ENCODE measurements at regions not wholly inside any gene's neighbourhood (a gene's known extent, or its start where the extent isn't known, plus 50 kb on each side); places are given as distances from the start of the nearest gene placed in this dataset.

GRCh38 chr5:105380126-105380525 lies 1817.5 kb upstream of the NUDT12 start:
- TF ChIP-seq EP300 (IDR thresholded peaks at IDR 0.05; ENCODE audit: borderline replicate concordance in 1 of 2, low read depth in 1 of 2, low read length in 1 of 2) (no peak), USF2 (IDR thresholded peaks at IDR 0.05; ENCODE audit: borderline replicate concordance, low read depth, low read length) (no peak), SMC3 (IDR thresholded peaks at IDR 0.05; ENCODE audit: low read depth, low read length) (no peak), JUND (IDR thresholded peaks at IDR 0.05) (no peak), CTCF (IDR thresholded peaks at IDR 0.05) (no peak), EZH2phosphoT487 (IDR thresholded peaks at IDR 0.05; ENCODE audit: borderline replicate concordance, low read depth) (no peak), RFX5 (IDR thresholded peaks at IDR 0.05; ENCODE audit: low read length) (no peak), YY1 (IDR thresholded peaks at IDR 0.05; ENCODE audit: low read depth) (no peak), CHD2 (IDR thresholded peaks at IDR 0.05; ENCODE audit: low read length, partially characterized antibody) (no peak), RCOR1 (IDR thresholded peaks at IDR 0.05; ENCODE audit: low read length) (no peak)
